T-helper 2 cell treated with Interferon-gamma antibody and Interleukin-4, amounts not matched to agents 5 μg/mL and 100 μg/mL, for 36 hours (primary cell): ENCODE measurements at regions not wholly inside any gene's neighbourhood (a gene's known extent, or its start where the extent isn't known, plus 50 kb on each side); places are given as distances from the start of the nearest gene placed in this dataset.

Experiments
- DNase-seq: peaks from one replicate; pipeline ENCODE4 v3.0.0; 2021; ENCODE audit warnings: low spot score
- H3K27ac Mint-ChIP-seq: one replicate; pipeline ENCODE4 v1.8.0; 2021; ENCODE audit warnings: mild to moderate bottlenecking, mixed read lengths
- H3K27me3 Mint-ChIP-seq: one replicate; pipeline ENCODE4 v1.8.0; 2021; ENCODE audit warnings: low read depth, mixed read lengths
- H3K36me3 Mint-ChIP-seq: one replicate; pipeline ENCODE4 v1.8.0; 2021; ENCODE audit warnings: low read depth, mixed read lengths
- H3K4me1 Mint-ChIP-seq: one replicate; pipeline ENCODE4 v1.8.0; 2021; ENCODE audit warnings: low read depth, mixed read lengths
- H3K4me3 Mint-ChIP-seq: one replicate; pipeline ENCODE4 v1.8.0; 2022; ENCODE audit warnings: mild to moderate bottlenecking, moderate library complexity, mixed read lengths
- H3K9me3 Mint-ChIP-seq: one replicate; pipeline ENCODE4 v1.8.0; 2021; ENCODE audit warnings: mixed read lengths

GRCh38 chr1:231108516-231109302 is 53.1 kb upstream of the TRIM67 start:
- Mint-ChIP-seq H3K9me3 (no peaks in the 10 kb centered on the region), H3K27me3 (peaks cover 15% of the 10 kb centered on the region)

GRCh38 chr1:231107600-231108326 is 54.1 kb upstream of the TRIM67 start:
- Mint-ChIP-seq H3K27ac (no peak overlapping the region), H3K9me3 (no peaks in the 10 kb centered on the region), H3K36me3 (no peaks in the 10 kb centered on the region), H3K4me1 (peaks cover 5% of the 10 kb centered on the region), H3K4me3 (no peak overlapping the region), H3K27me3 (peaks cover 15% of the 10 kb centered on the region)
- no peak for DNase-seq

More at GRCh38 chr1:231108516-231109302, 53.1 kb upstream of the TRIM67 start:
- Mint-ChIP-seq H3K4me3 (no peak overlapping the region), H3K36me3 (no peaks in the 10 kb centered on the region), H3K27ac (no peak overlapping the region), H3K4me1 (peaks cover 5% of the 10 kb centered on the region)
- no peak for DNase-seq

- H3K27ac Mint-ChIP-seq, result no peak overlapping the region
- no peaks in the 10 kb centered on the region for H3K9me3 Mint-ChIP-seq
- H3K36me3 Mint-ChIP-seq, result no peaks in the 10 kb centered on the region
- H3K27me3 Mint-ChIP-seq, result peaks cover 18% of the 10 kb centered on the region
- H3K4me1 Mint-ChIP-seq, result peaks cover 5% of the 10 kb centered on the region
- no peak overlapping the region for H3K4me3 Mint-ChIP-seq
- DNase-seq, result no peak
Observed at GRCh38 chr1:231107151-231107550, 54.7 kb upstream of the TRIM67 start.

- peaks cover 5% of the 10 kb centered on the region for H3K4me1 Mint-ChIP-seq
- H3K9me3 Mint-ChIP-seq, result no peaks in the 10 kb centered on the region
- H3K27ac Mint-ChIP-seq, result no peak overlapping the region
- H3K27me3 Mint-ChIP-seq, result peaks cover 15% of the 10 kb centered on the region
- no peak overlapping the region for H3K4me3 Mint-ChIP-seq
- H3K36me3 Mint-ChIP-seq, result no peaks in the 10 kb centered on the region
- no peak for DNase-seq
Observed at GRCh38 chr1:231106347-231106746, 55.5 kb upstream of the TRIM67 start.

GRCh38 chr1:231104917-231105316 is 56.9 kb upstream of the TRIM67 start:
- Mint-ChIP-seq H3K27me3 (peaks cover 17% of the 10 kb centered on the region), H3K4me1 (peaks cover 5% of the 10 kb centered on the region), H3K9me3 (no peaks in the 10 kb centered on the region), H3K4me3 (no peak overlapping the region), H3K36me3 (no peaks in the 10 kb centered on the region), H3K27ac (no peak overlapping the region)
- DNase-seq, result no peak

GRCh38 chr1:231103961-231104360 is 57.9 kb upstream of the TRIM67 start:
- H3K4me3 Mint-ChIP-seq, result no peak overlapping the region
- no peak for DNase-seq
- H3K27me3 Mint-ChIP-seq, result peaks cover 17% of the 10 kb centered on the region
- H3K36me3 Mint-ChIP-seq, result no peaks in the 10 kb centered on the region
- H3K27ac Mint-ChIP-seq, result no peak overlapping the region
- peaks cover 5% of the 10 kb centered on the region for H3K4me1 Mint-ChIP-seq
- no peaks in the 10 kb centered on the region for H3K9me3 Mint-ChIP-seq

- Mint-ChIP-seq H3K4me1 (no peaks in the 10 kb centered on the region), H3K9me3 (no peaks in the 10 kb centered on the region), H3K36me3 (no peaks in the 10 kb centered on the region), H3K27me3 (peaks cover 12% of the 10 kb centered on the region), H3K27ac (no peak overlapping the region), H3K4me3 (no peak overlapping the region)
- no peak for DNase-seq
Observed at GRCh38 chr1:231099996-231100767, 60.1 kb upstream of the FAM89A start.

- Mint-ChIP-seq H3K27ac (no peak overlapping the region), H3K36me3 (no peaks in the 10 kb centered on the region), H3K4me3 (no peak overlapping the region), H3K9me3 (no peaks in the 10 kb centered on the region), H3K27me3 (peaks cover 16% of the 10 kb centered on the region), H3K4me1 (no peaks in the 10 kb centered on the region)
- no peak for DNase-seq
Observed at GRCh38 chr1:231099311-231099710, 59.3 kb upstream of the FAM89A start.

GRCh38 chr1:231095595-231095994 is 55.5 kb upstream of the FAM89A start:
- no peaks in the 10 kb centered on the region for H3K9me3 Mint-ChIP-seq
- H3K4me3 Mint-ChIP-seq, result no peak overlapping the region

GRCh38 chr1:231094421-231094820 is 54.4 kb upstream of the FAM89A start:
- no peak for DNase-seq
- Mint-ChIP-seq H3K4me1 (peaks cover 1% of the 10 kb centered on the region), H3K27me3 (peaks cover 28% of the 10 kb centered on the region), H3K36me3 (no peaks in the 10 kb centered on the region), H3K27ac (no peak overlapping the region), H3K9me3 (no peaks in the 10 kb centered on the region), H3K4me3 (no peak overlapping the region)

More at GRCh38 chr1:231095595-231095994, 55.5 kb upstream of the FAM89A start:
- peaks cover 30% of the 10 kb centered on the region for H3K27me3 Mint-ChIP-seq
- H3K36me3 Mint-ChIP-seq, result no peaks in the 10 kb centered on the region
- H3K4me1 Mint-ChIP-seq, result peaks cover 1% of the 10 kb centered on the region
- H3K27ac Mint-ChIP-seq, result no peak overlapping the region
- DNase-seq, result no peak

GRCh38 chr1:231093156-231093922 is 53.3 kb upstream of the FAM89A start:
- Mint-ChIP-seq H3K27ac (no peak overlapping the region), H3K36me3 (no peaks in the 10 kb centered on the region), H3K9me3 (no peaks in the 10 kb centered on the region), H3K27me3 (peaks cover 26% of the 10 kb centered on the region), H3K4me3 (no peak overlapping the region), H3K4me1 (peaks cover 1% of the 10 kb centered on the region)
- DNase-seq, result no peak

- H3K27ac Mint-ChIP-seq, result no peak overlapping the region
- no peak overlapping the region for H3K4me3 Mint-ChIP-seq
- no peaks in the 10 kb centered on the region for H3K9me3 Mint-ChIP-seq
- H3K4me1 Mint-ChIP-seq, result peaks cover 1% of the 10 kb centered on the region
- peaks cover 26% of the 10 kb centered on the region for H3K27me3 Mint-ChIP-seq
- no peak for DNase-seq
- H3K36me3 Mint-ChIP-seq, result no peaks in the 10 kb centered on the region
Observed at GRCh38 chr1:231092380-231092779, 52.3 kb upstream of the FAM89A start.

GRCh38 chr1:231091831-231092301 is 51.8 kb upstream of the FAM89A start:
- Mint-ChIP-seq H3K4me3 (no peak overlapping the region), H3K27me3 (peaks cover 26% of the 10 kb centered on the region), H3K4me1 (peaks cover 1% of the 10 kb centered on the region), H3K36me3 (no peaks in the 10 kb centered on the region), H3K9me3 (no peaks in the 10 kb centered on the region), H3K27ac (no peak overlapping the region)
- DNase-seq, result peak; percentile 14
